SK-N-SH (cell line): ENCODE measurements at regions not wholly inside any gene's neighbourhood (a gene's known extent, or its start where the extent isn't known, plus 50 kb on each side); places are given as distances from the start of the nearest gene placed in this dataset.

Source experiments
- CTCF ChIP-seq: fragments of 200-600 bp; sonication (generic); IDR thresholded peaks from 2 replicates; pipeline ENCODE4 v1.6.1; 2017; ENCODE audit warnings: antibody characterized with exemption, mild to moderate bottlenecking, moderate library complexity
- EP300 ChIP-seq, 2 experiments: IDR thresholded peaks; 2 replicates each; pipeline versions ENCODE4 v1.4.0 to v1.6.1; 2012; ENCODE audit warnings: borderline replicate concordance in 1 of 2, low read depth in 1 of 2, low read length in 1 of 2
- POLR2AphosphoS5 ChIP-seq: IDR thresholded peaks from 2 replicates; pipeline ENCODE4 v1.6.1; 2012; ENCODE audit warnings: low read depth, low read length

GRCh38 chr15:88979674-88980073 is 66.5 kb upstream of the MFGE8 start:
- no peak for TF ChIP-seq CTCF
- no peak for TF ChIP-seq EP300 (IDR thresholded peaks at IDR 0.05; ENCODE audit: borderline replicate concordance in 1 of 2, low read depth in 1 of 2, low read length in 1 of 2)
- TF ChIP-seq POLR2AphosphoS5, result no peak
